GM12892 (cell line): ENCODE measurements at regions not wholly inside any gene's neighbourhood (a gene's known extent, or its start where the extent isn't known, plus 50 kb on each side); places are given as distances from the start of the nearest gene placed in this dataset.

Source experiments
- DNase-seq: peaks from one replicate; pipeline ENCODE4 v3.0.0; 2011; ENCODE audit not compliant: insufficient read length
- FAIRE-seq: peaks from 2 replicates; lab custom pipeline; 2011; peaks lifted over from hg19 to GRCh38; lab: Jason Lieb, UNC
- POLR2A ChIP-seq: IDR thresholded peaks from 2 replicates; pipeline ENCODE4 v1.6.1; 2011; ENCODE audit warnings: low read depth, low read length, control low read depth
- POLR2AphosphoS5 ChIP-seq: IDR thresholded peaks from 2 replicates; pipeline ENCODE4 v1.6.1; 2011; ENCODE audit warnings: low read depth, low read length, control low read depth
- TAF1 ChIP-seq: IDR thresholded peaks from 2 replicates; pipeline ENCODE4 v1.6.1; 2011; ENCODE audit warnings: low read depth, mild to moderate bottlenecking, control low read depth, low read length, borderline replicate concordance

GRCh38 chr4:111022758-111023157, 399.9 kb upstream of the PITX2 start:
- no peak for DNase-seq
- FAIRE-seq: no peak
- TF ChIP-seq TAF1: no peak
- no peak for TF ChIP-seq POLR2AphosphoS5
- no peak for TF ChIP-seq POLR2A

GRCh38 chr4:111027526-111027925, 404.6 kb upstream of the PITX2 start:
- TF ChIP-seq POLR2AphosphoS5 (no peak), TAF1 (no peak), POLR2A (no peak)
- DNase-seq (no peak), FAIRE-seq (no peak)

GRCh38 chr4:111028795-111029194, 405.9 kb upstream of the PITX2 start:
- DNase-seq (no peak), FAIRE-seq (no peak)
- no peak for TF ChIP-seq TAF1
- TF ChIP-seq POLR2A: no peak
- TF ChIP-seq POLR2AphosphoS5: no peak

DNA sequence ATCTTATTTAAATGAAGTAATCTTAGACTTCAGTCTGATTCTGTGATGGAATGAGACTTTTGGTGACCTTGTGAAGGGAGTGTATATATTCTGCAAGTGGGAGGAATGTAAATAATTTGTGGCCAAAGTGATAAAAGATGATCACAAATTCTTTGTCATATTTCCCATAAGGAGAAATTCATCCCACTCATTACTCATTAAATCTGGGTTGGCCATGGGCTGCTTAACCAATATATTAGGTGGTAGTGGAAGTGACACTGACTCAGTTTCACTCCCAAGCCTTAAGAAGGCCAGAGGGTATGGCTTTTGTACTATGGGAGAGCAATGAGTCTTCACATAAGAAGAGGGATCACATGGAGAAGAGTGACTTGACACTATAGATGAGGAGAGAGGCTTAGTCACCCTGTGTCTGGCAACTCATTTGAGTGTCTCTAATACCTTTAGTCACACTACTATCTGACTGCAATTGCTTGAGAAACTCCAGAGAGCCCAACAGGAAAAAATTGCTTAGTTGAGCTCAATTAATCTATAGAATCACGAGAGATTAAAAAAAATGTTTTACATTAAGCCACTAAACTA, 408.2 kb upstream of the PITX2 start:
- TF ChIP-seq TAF1: no peak
- TF ChIP-seq POLR2AphosphoS5: no peak
- TF ChIP-seq POLR2A: no peak
- FAIRE-seq (no peak), DNase-seq (no peak)

GRCh38 chr4:111031596-111031995, 408.7 kb upstream of the PITX2 start:
- DNase-seq: no peak
- TF ChIP-seq POLR2A (no peak), TAF1 (no peak), POLR2AphosphoS5 (no peak)
- no peak for FAIRE-seq

DNA sequence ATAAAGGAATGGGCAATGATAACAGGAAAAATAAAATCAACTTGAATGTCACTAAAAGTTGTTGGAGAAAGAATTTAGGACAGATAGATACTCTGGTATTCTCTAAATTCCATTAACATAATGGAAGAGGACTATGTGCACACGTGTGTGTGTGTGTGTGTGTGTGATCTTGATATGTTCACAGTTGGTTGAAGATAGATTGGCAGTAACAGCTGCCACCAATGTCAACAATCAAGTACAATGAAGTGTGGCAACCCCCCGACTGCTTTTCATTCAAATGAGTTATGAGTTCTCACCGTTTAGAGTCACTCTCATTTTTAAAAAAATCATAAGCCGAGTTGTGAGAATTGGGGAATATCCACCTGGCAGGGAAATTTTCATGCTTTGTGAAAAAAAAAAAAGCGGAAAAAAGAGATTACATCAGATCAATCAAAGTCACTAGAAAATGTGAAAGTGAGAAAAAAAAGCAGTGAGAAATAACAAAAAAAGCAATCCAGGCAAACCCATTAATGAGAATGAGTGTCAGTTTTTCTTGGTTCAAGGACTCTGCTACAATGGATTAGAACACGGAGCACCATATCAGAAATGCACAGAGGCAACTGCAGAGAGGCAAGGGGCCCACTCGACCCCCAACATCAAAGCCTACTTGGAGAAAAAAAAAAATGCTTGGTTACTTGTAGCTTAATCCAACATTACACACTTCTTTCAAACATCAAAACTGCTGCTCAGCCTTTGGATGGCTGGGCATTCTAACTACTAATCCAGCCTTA, 414.9 kb upstream of the PITX2 start:
- FAIRE-seq (no peak), DNase-seq (no peak)
- no peak for TF ChIP-seq POLR2A
- no peak for TF ChIP-seq POLR2AphosphoS5
- no peak for TF ChIP-seq TAF1

DNA sequence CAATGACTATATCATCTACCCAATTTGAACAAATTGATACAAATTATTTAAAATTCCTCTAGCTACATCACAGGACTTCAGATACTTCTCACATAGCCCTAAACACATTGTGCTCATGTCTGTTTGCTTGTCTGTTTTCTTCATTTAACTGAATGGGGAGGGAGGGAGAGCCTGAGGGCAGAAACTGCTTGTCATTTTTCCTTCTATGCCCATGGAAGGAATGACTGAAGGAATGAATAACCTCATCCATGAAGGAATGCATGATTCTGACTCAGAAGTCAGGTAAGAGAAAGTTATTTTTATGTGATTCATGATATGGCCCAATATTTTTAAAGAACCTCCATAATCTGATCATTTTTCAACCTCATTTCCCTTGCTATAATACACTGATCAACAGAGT, 418.0 kb upstream of the PITX2 start:
- TF ChIP-seq POLR2AphosphoS5 (no peak), TAF1 (no peak), POLR2A (no peak)
- DNase-seq (no peak), FAIRE-seq (no peak)

- no peak for DNase-seq
- no peak for FAIRE-seq
- no peak for TF ChIP-seq POLR2A
- TF ChIP-seq TAF1: no peak
- no peak for TF ChIP-seq POLR2AphosphoS5
These were observed 420.4 kb upstream of the PITX2 start for GRCh38 chr4:111043286-111043685.

DNA sequence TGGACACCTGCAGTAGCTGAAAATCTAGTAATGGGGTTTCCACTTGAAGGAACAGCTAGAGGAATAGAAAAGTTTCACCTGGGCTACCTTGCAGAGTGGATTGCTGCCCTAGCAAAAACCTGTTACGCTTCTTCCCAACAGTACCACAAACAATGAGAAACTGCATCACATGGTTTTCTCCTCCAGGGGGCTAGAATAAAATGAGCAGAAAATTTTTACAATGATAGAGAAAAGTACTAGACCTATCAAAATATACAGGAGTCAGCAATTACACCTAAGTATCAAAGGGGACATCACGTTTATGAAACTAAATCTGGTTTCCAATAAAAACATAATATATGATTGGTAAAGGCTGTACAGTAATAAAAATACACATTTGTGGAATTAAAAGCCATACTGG, 423.1 kb upstream of the PITX2 start:
- TF ChIP-seq POLR2A (no peak), TAF1 (no peak), POLR2AphosphoS5 (no peak)
- FAIRE-seq: no peak
- DNase-seq: no peak

GRCh38 chr4:111046811-111047210, 423.9 kb upstream of the PITX2 start:
- no peak for DNase-seq
- no peak for TF ChIP-seq TAF1
- no peak for TF ChIP-seq POLR2AphosphoS5
- no peak for TF ChIP-seq POLR2A
- FAIRE-seq: no peak

DNA sequence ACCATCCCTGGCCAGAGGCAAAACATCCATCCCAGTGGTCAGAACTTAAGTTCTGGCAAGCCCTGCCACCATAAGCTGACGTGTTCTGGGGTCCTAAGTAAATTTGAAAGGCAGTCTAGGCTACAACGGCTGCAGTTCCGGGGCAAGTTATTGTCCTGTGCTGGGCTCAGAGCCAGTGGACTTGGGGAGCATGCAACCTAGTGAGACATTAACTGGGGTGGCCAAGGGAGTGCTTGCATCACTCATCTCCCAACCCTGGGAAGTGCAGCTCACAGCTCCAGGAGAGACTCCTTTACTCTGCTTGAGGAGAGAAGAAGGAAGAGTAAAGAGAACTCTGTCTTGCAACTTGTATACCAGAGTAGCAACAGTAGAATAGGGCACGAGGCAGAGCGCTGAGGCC, 425.4 kb upstream of the PITX2 start:
- FAIRE-seq (no peak), DNase-seq (no peak)
- TF ChIP-seq POLR2A: no peak
- no peak for TF ChIP-seq TAF1
- TF ChIP-seq POLR2AphosphoS5: no peak
